ENCODE measurements at regions not wholly inside any gene's neighbourhood (a gene's known extent, or its start where the extent isn't known, plus 50 kb on each side); places are given as distances from the start of the nearest gene placed in this dataset.

- H3K4me3 ChIP-seq (replicated peaks in 1 of 2; ENCODE audit: low read depth in 1 of 2, low read length in 2 of 2) = no peak overlapping the region
Measured at GRCh38 chr14:58760121-58760520, 122.4 kb downstream of the DACT1 start.

DNA sequence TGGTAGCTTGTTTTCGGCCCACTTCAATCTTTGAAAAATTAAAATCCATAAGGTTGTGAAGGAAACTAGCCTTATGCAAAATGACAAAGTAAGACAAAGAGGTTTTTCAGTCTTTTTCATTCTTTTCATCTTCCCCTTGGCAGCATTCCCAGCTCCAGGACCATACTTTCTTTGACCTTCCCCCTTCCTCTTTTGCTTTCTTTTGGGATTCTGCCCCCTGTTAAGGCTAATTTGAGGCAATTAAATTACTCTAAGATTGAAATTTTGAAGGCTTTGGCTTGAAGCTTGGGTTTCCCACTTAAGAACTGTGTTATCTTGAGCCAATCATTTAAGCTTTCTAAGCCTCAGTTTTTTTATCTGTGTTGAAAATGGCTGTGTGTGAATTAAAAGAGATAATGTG, 124.9 kb downstream of the DACT1 start:
- DNase-seq (ENCODE audit: low read depth, low spot score) (no peak), ATAC-seq (no peak)
- no peaks in the 10 kb centered on the region for H3K4me1 ChIP-seq (ENCODE audit: control insufficient read depth in 1 of 2, insufficient read depth in 2 of 2, low read length in 2 of 2)
- H2AFZ ChIP-seq (ENCODE audit: low read depth, low read length, poor library complexity, severe bottlenecking) = no peak overlapping the region
- no peaks in the 10 kb centered on the region for H3K9me3 ChIP-seq (ENCODE audit: control insufficient read depth in 1 of 2, insufficient read depth in 1 of 2, low read depth in 1 of 2, low read length in 2 of 2)
- no peaks in the 10 kb centered on the region for H3K27me3 ChIP-seq (ENCODE audit: insufficient read depth, low read length)
- no peaks in the 10 kb centered on the region for H3K9me2 ChIP-seq (ENCODE audit: insufficient read depth)
- H3K4me2 ChIP-seq (ENCODE audit: low read length) = no peak overlapping the region
- CTCF ChIA-PET = no interaction called here
- no peaks in the 10 kb centered on the region for H3K79me2 ChIP-seq (ENCODE audit: insufficient read depth, low read length)
- no peak overlapping the region for H3K27ac ChIP-seq (ENCODE audit: low read depth, low read length)
- intact Hi-C loops (cut with micrococcal nuclease) = no loop called here
- H3K9ac ChIP-seq (ENCODE audit: low read length) = no peak overlapping the region
- no TSS peak for BruUV-seq (replicated peaks)
- H4K20me1 ChIP-seq (ENCODE audit: insufficient read depth) = no peaks in the 10 kb centered on the region
- RAD21 ChIA-PET (ENCODE audit: low non-redundant PET in 1 of 2, low total read pairs in 2 of 2, uncharacterized antibody in 2 of 2, unreplicated experiment in 2 of 2) = no interaction called here
- no peaks in the 10 kb centered on the region for H3K36me3 ChIP-seq (ENCODE audit: control insufficient read depth in 1 of 2, insufficient read depth in 2 of 2, low read length in 2 of 2)
- POLR2A ChIA-PET = no interaction called here
- no peak overlapping the region for H3K4me3 ChIP-seq (replicated peaks in 1 of 2; ENCODE audit: low read depth in 1 of 2, low read length in 2 of 2)
- TF ChIP-seq POLR2A (IDR thresholded peaks at IDR 0.05; ENCODE audit: borderline replicate concordance, extremely low read depth, insufficient read depth, insufficient read length) (no peak), SRF (IDR thresholded peaks at IDR 0.05; ENCODE audit: low read depth) (no peak), TCF7L2 (IDR thresholded peaks at IDR 0.05; ENCODE audit: borderline replicate concordance, extremely low read depth, insufficient read depth, insufficient read length) (no peak), EZH2 (IDR thresholded peaks at IDR 0.05) (no peak), YY1 (IDR thresholded peaks at IDR 0.05; ENCODE audit: extremely low read depth, insufficient replicate concordance, low read depth, low read length) (no peak)

More at GRCh38 chr14:58760121-58760520, 122.4 kb downstream of the DACT1 start:
- no peaks in the 10 kb centered on the region for H3K9me3 ChIP-seq (ENCODE audit: control insufficient read depth in 1 of 2, insufficient read depth in 1 of 2, low read depth in 1 of 2, low read length in 2 of 2)
- no peak for ATAC-seq
- POLR2A ChIA-PET = no interaction called here
- H3K79me2 ChIP-seq (ENCODE audit: insufficient read depth, low read length) = no peaks in the 10 kb centered on the region
- no peaks in the 10 kb centered on the region for H4K20me1 ChIP-seq (ENCODE audit: insufficient read depth)
- intact Hi-C loops (cut with micrococcal nuclease) = no loop called here
- no peak overlapping the region for H2AFZ ChIP-seq (ENCODE audit: low read depth, low read length, poor library complexity, severe bottlenecking)
- CTCF ChIA-PET = no interaction called here
- H3K27ac ChIP-seq (ENCODE audit: low read depth, low read length) = no peak overlapping the region
- no peak overlapping the region for H3K9ac ChIP-seq (ENCODE audit: low read length)
- H3K27me3 ChIP-seq (ENCODE audit: insufficient read depth, low read length) = no peaks in the 10 kb centered on the region
- RAD21 ChIA-PET (ENCODE audit: low non-redundant PET in 1 of 2, low total read pairs in 2 of 2, uncharacterized antibody in 2 of 2, unreplicated experiment in 2 of 2) = no interaction called here
- H3K36me3 ChIP-seq (ENCODE audit: control insufficient read depth in 1 of 2, insufficient read depth in 2 of 2, low read length in 2 of 2) = no peaks in the 10 kb centered on the region
- no peak overlapping the region for H3K4me2 ChIP-seq (ENCODE audit: low read length)
- TF ChIP-seq ELF1 (IDR thresholded peaks at IDR 0.05; ENCODE audit: borderline replicate concordance, low read depth) = no peak
- H3K9me2 ChIP-seq (ENCODE audit: insufficient read depth) = no peaks in the 10 kb centered on the region
- no peak for DNase-seq (ENCODE audit: low read depth, low spot score)
- no TSS peak for BruUV-seq (replicated peaks)
- H3K4me1 ChIP-seq (ENCODE audit: control insufficient read depth in 1 of 2, insufficient read depth in 2 of 2, low read length in 2 of 2) = no peaks in the 10 kb centered on the region
